ENCODE measurements at regions not wholly inside any gene's neighbourhood (a gene's known extent, or its start where the extent isn't known, plus 50 kb on each side); places are given as distances from the start of the nearest gene placed in this dataset.
"Not testable (repeated sequence)": the region's sequence is repeated elsewhere in the genome, so short reads cannot be mapped to it uniquely, and the experiment has no call there.

GRCh38 chr5:14998491-14998890 lies 126.9 kb upstream of the ANKH start:
- ChIA-PET CTCF (interaction anchor here (2.2 kb wide), 1 partner anchor 41 kb away, joined by 8 read pairs; no protein-coding TSS in a partner anchor), POLR2A (no interaction called here)
- ATAC-seq, result no peak
- H3K9me3 Mint-ChIP-seq (ENCODE audit: insufficient read depth), result peaks cover 10% of the 10 kb centered on the region
- DNase-seq, result no peak
- H3K4me3 Mint-ChIP-seq, result no peak overlapping the region
- peaks cover 22% of the 10 kb centered on the region for H3K4me1 Mint-ChIP-seq (ENCODE audit: low read depth)
- peaks cover 6% of the 10 kb centered on the region for H3K36me3 Mint-ChIP-seq (ENCODE audit: low read depth)
- H3K27me3 Mint-ChIP-seq (ENCODE audit: low read depth), result peaks cover 16% of the 10 kb centered on the region
- no peak overlapping the region for H3K27ac Mint-ChIP-seq

GRCh38 chr5:14996997-14997396 lies 125.4 kb upstream of the ANKH start:
- POLR2A ChIA-PET, result no interaction called here
- Mint-ChIP-seq H3K4me3 (no peak overlapping the region), H3K9me3 (ENCODE audit: insufficient read depth) (peaks cover 10% of the 10 kb centered on the region), H3K36me3 (ENCODE audit: low read depth) (peaks cover 6% of the 10 kb centered on the region), H3K4me1 (ENCODE audit: low read depth) (peaks cover 36% of the 10 kb centered on the region), H3K27ac (no peak overlapping the region), H3K27me3 (ENCODE audit: low read depth) (peaks cover 11% of the 10 kb centered on the region)
- DNase-seq, result no peak
- CTCF ChIA-PET, result interaction anchor here (1.0 kb wide), 1 partner anchor 270 kb away, joined by 3 read pairs; no protein-coding TSS in a partner anchor
- ATAC-seq, result no peak

- CTCF ChIA-PET, result interaction anchor here (1.0 kb wide), 1 partner anchor 268 kb away, joined by 5 read pairs; no protein-coding TSS in a partner anchor
- peaks cover 28% of the 10 kb centered on the region for H3K4me1 Mint-ChIP-seq (ENCODE audit: low read depth)
- H3K27me3 Mint-ChIP-seq (ENCODE audit: low read depth), result peaks cover 8% of the 10 kb centered on the region
- ATAC-seq, result no peak
- H3K9me3 Mint-ChIP-seq (ENCODE audit: insufficient read depth), result peaks cover 10% of the 10 kb centered on the region
- peaks cover 6% of the 10 kb centered on the region for H3K36me3 Mint-ChIP-seq (ENCODE audit: low read depth)
- POLR2A ChIA-PET, result no interaction called here
- H3K27ac Mint-ChIP-seq, result no peak overlapping the region
- H3K4me3 Mint-ChIP-seq, result no peak overlapping the region
- DNase-seq, result no peak
Observed at GRCh38 chr5:14995229-14995628, 123.7 kb upstream of the ANKH start.

- H3K9me3 Mint-ChIP-seq (ENCODE audit: insufficient read depth); ATAC-seq; DNase-seq; H3K36me3 Mint-ChIP-seq (ENCODE audit: low read depth); H3K27me3 Mint-ChIP-seq (ENCODE audit: low read depth): not testable (repeated sequence)
- ChIA-PET POLR2A (interaction anchor here (0.6 to 1.6 kb wide), 5 partner anchors 11 to 290 kb away, joined by 3 to 7 read pairs (median 4); no protein-coding TSS in a partner anchor), CTCF (interaction anchor here (1.0 to 2.3 kb wide), 12 partner anchors 9 to 629 kb away, joined by 3 to 25 read pairs (median 4); partner anchors contain the start of gene ANKH)
- H3K4me1 Mint-ChIP-seq (ENCODE audit: low read depth), result peaks cover 21% of the 10 kb centered on the region
- peak overlapping the region; percentile 94 for H3K27ac Mint-ChIP-seq
- peak overlapping the region; percentile 84 for H3K4me3 Mint-ChIP-seq
Observed at GRCh38 chr5:14993459-14994133, 122.0 kb upstream of the ANKH start.

GRCh38 chr5:14992751-14993458 lies 121.3 kb upstream of the ANKH start:
- not testable (repeated sequence) for H3K9me3 Mint-ChIP-seq (ENCODE audit: insufficient read depth); H3K27me3 Mint-ChIP-seq (ENCODE audit: low read depth); H3K36me3 Mint-ChIP-seq (ENCODE audit: low read depth)
- POLR2A ChIA-PET, result interaction anchor here (0.6 to 1.6 kb wide), 9 partner anchors 11 to 289 kb away, joined by 3 to 7 read pairs (median 4); no protein-coding TSS in a partner anchor
- CTCF ChIA-PET, result interaction anchor here (0.7 to 2.3 kb wide), 19 partner anchors 9 to 628 kb away, joined by 3 to 25 read pairs (median 4); partner anchors contain the start of gene ANKH
- H3K27ac Mint-ChIP-seq, result peak overlapping the region; percentile 94
- ATAC-seq, result peak; percentile 95
- peaks cover 18% of the 10 kb centered on the region for H3K4me1 Mint-ChIP-seq (ENCODE audit: low read depth)
- peak overlapping the region; percentile 84 for H3K4me3 Mint-ChIP-seq
- DNase-seq, result peak; percentile 74

GRCh38 chr5:14988223-14988622 lies 116.6 kb upstream of the ANKH start:
- DNase-seq (no peak), ATAC-seq (no peak)
- Mint-ChIP-seq H3K36me3 (ENCODE audit: low read depth) (no peaks in the 10 kb centered on the region), H3K4me3 (no peak overlapping the region), H3K27me3 (ENCODE audit: low read depth) (no peaks in the 10 kb centered on the region), H3K27ac (no peak overlapping the region), H3K4me1 (ENCODE audit: low read depth) (peaks cover 35% of the 10 kb centered on the region), H3K9me3 (ENCODE audit: insufficient read depth) (peaks cover 3% of the 10 kb centered on the region)
- POLR2A ChIA-PET, result no interaction called here
- CTCF ChIA-PET, result interaction anchor here (1.4 kb wide), 1 partner anchor 261 kb away, joined by 4 read pairs; no protein-coding TSS in a partner anchor

GRCh38 chr5:14986413-14986812 lies 114.8 kb upstream of the ANKH start:
- POLR2A ChIA-PET, result interaction anchor here (1.3 kb wide), 1 partner anchor 284 kb away, joined by 3 read pairs; no protein-coding TSS in a partner anchor
- H3K27ac Mint-ChIP-seq, result no peak overlapping the region

GRCh38 chr5:14983666-14984441 lies 112.3 kb upstream of the ANKH start:
- ATAC-seq (peak; percentile 90), DNase-seq (peak; percentile 59)
- CTCF ChIA-PET, result interaction anchor here (0.7 to 3.4 kb wide), 4 partner anchors 9 to 257 kb away, joined by 3 to 20 read pairs (median 4); no protein-coding TSS in a partner anchor
- H3K9me3 Mint-ChIP-seq (ENCODE audit: insufficient read depth), result peaks cover 10% of the 10 kb centered on the region
- no peaks in the 10 kb centered on the region for H3K27me3 Mint-ChIP-seq (ENCODE audit: low read depth)
- POLR2A ChIA-PET, result no interaction called here
- peaks cover 4% of the 10 kb centered on the region for H3K36me3 Mint-ChIP-seq (ENCODE audit: low read depth)
- H3K4me1 Mint-ChIP-seq (ENCODE audit: low read depth), result peaks cover 24% of the 10 kb centered on the region
- H3K27ac Mint-ChIP-seq, result no peak overlapping the region
- no peak overlapping the region for H3K4me3 Mint-ChIP-seq

More at GRCh38 chr5:14986413-14986812, 114.8 kb upstream of the ANKH start:
- no peak for ATAC-seq
- Mint-ChIP-seq H3K36me3 (ENCODE audit: low read depth) (peaks cover 2% of the 10 kb centered on the region), H3K4me3 (no peak overlapping the region), H3K4me1 (ENCODE audit: low read depth) (peaks cover 24% of the 10 kb centered on the region), H3K27me3 (ENCODE audit: low read depth) (no peaks in the 10 kb centered on the region), H3K9me3 (ENCODE audit: insufficient read depth) (peaks cover 9% of the 10 kb centered on the region)
- CTCF ChIA-PET, result interaction anchor here (0.9 to 3.4 kb wide), 2 partner anchors 17 to 259 kb away, joined by 4 to 20 read pairs; no protein-coding TSS in a partner anchor
- no peak for DNase-seq

- CTCF ChIA-PET, result no interaction called here
- peaks cover 4% of the 10 kb centered on the region for H3K36me3 Mint-ChIP-seq (ENCODE audit: low read depth)
- H3K4me3 Mint-ChIP-seq, result no peak overlapping the region
- no peak for DNase-seq
- ATAC-seq, result no peak
- H3K27ac Mint-ChIP-seq, result no peak overlapping the region
- POLR2A ChIA-PET, result interaction anchor here (0.9 kb wide), 1 partner anchor 12 kb away, joined by 4 read pairs; no protein-coding TSS in a partner anchor
- H3K9me3 Mint-ChIP-seq (ENCODE audit: insufficient read depth), result peaks cover 10% of the 10 kb centered on the region
- peaks cover 23% of the 10 kb centered on the region for H3K4me1 Mint-ChIP-seq (ENCODE audit: low read depth)
- peaks cover 6% of the 10 kb centered on the region for H3K27me3 Mint-ChIP-seq (ENCODE audit: low read depth)
Observed at GRCh38 chr5:14980698-14981097, 109.1 kb upstream of the ANKH start.

- ChIA-PET POLR2A (no interaction called here), CTCF (no interaction called here)
- no peak overlapping the region for H3K27ac Mint-ChIP-seq
- no peak for ATAC-seq
- DNase-seq, result no peak
- H3K4me1 Mint-ChIP-seq (ENCODE audit: low read depth), result no peaks in the 10 kb centered on the region
- peaks cover 14% of the 10 kb centered on the region for H3K27me3 Mint-ChIP-seq (ENCODE audit: low read depth)
- no peak overlapping the region for H3K4me3 Mint-ChIP-seq
- H3K9me3 Mint-ChIP-seq (ENCODE audit: insufficient read depth), result peaks cover 5% of the 10 kb centered on the region
- peaks cover 4% of the 10 kb centered on the region for H3K36me3 Mint-ChIP-seq (ENCODE audit: low read depth)
Observed at GRCh38 chr5:14977058-14977685, 105.6 kb upstream of the ANKH start.

- CTCF ChIA-PET, result interaction anchor here (0.9 to 1.2 kb wide), 3 partner anchors 16 to 250 kb away, joined by 3 to 4 read pairs (median 4); no protein-coding TSS in a partner anchor
- POLR2A ChIA-PET, result no interaction called here
- Mint-ChIP-seq H3K27ac (no peak overlapping the region), H3K9me3 (ENCODE audit: insufficient read depth) (peaks cover 1% of the 10 kb centered on the region), H3K36me3 (ENCODE audit: low read depth) (peaks cover 2% of the 10 kb centered on the region), H3K4me3 (no peak overlapping the region), H3K27me3 (ENCODE audit: low read depth) (peaks cover 16% of the 10 kb centered on the region), H3K4me1 (ENCODE audit: low read depth) (no peaks in the 10 kb centered on the region)
- ATAC-seq, result no peak
- DNase-seq, result no peak
Observed at GRCh38 chr5:14976486-14976885, 104.9 kb upstream of the ANKH start.

Measured in activated CD8-positive, alpha-beta T cell treated with anti-CD3 and anti-CD28 coated beads, Interleukin-2, amount 10 ng/mL, durations not matched to agents 7 days and 5 days (primary cell).